NT2/D1 (cell line): ENCODE measurements at regions not wholly inside any gene's neighbourhood (a gene's known extent, or its start where the extent isn't known, plus 50 kb on each side); places are given as distances from the start of the nearest gene placed in this dataset.
A peak's percentile ranks its signal among the peaks of the same experiment; 100 is the strongest.

Experiments
- DNase-seq: peaks from one replicate; pipeline ENCODE4 v3.0.0-alpha.2; 2011; ENCODE audit warnings: low read depth, low spot score
- H3K27me3 ChIP-seq: 2 replicates; pipeline ENCODE4 v1.6.0; 2011; ENCODE audit warnings: mild to moderate bottlenecking; ENCODE audit not compliant: insufficient read length, insufficient read depth
- H3K36me3 ChIP-seq: 2 replicates; pipeline ENCODE4 v1.6.1; 2011; ENCODE audit warnings: mild to moderate bottlenecking, low read length, mixed read lengths; ENCODE audit not compliant: insufficient read depth, insufficient read length
- H3K4me1 ChIP-seq: 2 replicates; pipeline ENCODE4 v1.5.1; 2011; ENCODE audit not compliant: insufficient read depth, insufficient read length
- H3K4me3 ChIP-seq: 2 replicates; pipeline ENCODE4 v1.5.1; 2011; ENCODE audit warnings: low read depth; ENCODE audit not compliant: insufficient read length
- H3K9ac ChIP-seq: 2 replicates; pipeline ENCODE4 v1.6.0; 2011; ENCODE audit warnings: low read depth; ENCODE audit not compliant: insufficient read length
- H3K9me3 ChIP-seq: 2 replicates; pipeline ENCODE4 v1.5.1; 2011; ENCODE audit warnings: mild to moderate bottlenecking, low read length; ENCODE audit not compliant: insufficient read depth
- SUZ12 ChIP-seq: IDR thresholded peaks from 2 replicates; pipeline ENCODE4 v1.6.1; 2011; ENCODE audit not compliant: insufficient read length, insufficient read depth; ENCODE audit errors: extremely low read depth
- YY1 ChIP-seq: IDR thresholded peaks from 2 replicates; pipeline ENCODE4 v1.6.1; 2011; ENCODE audit not compliant: insufficient read length, insufficient read depth
- ZNF274 ChIP-seq: IDR thresholded peaks from 2 replicates; pipeline ENCODE4 v1.6.1; 2011; ENCODE audit warnings: mild to moderate bottlenecking, low read depth, low read length

- Histone ChIP-seq H3K4me1 (peaks cover 15% of the 10 kb centered on the region), H3K36me3 (no peaks in the 10 kb centered on the region), H3K9ac (no peak overlapping the region), H3K4me3 (no peak overlapping the region), H3K9me3 (no peaks in the 10 kb centered on the region), H3K27me3 (no peaks in the 10 kb centered on the region)
- peak; percentile 70 for DNase-seq
- TF ChIP-seq YY1 (no peak), ZNF274 (no peak), SUZ12 (no peak)
Measured at GRCh38 chr7:51451751-51452476, 135.3 kb upstream of the COBL start.

DNA sequence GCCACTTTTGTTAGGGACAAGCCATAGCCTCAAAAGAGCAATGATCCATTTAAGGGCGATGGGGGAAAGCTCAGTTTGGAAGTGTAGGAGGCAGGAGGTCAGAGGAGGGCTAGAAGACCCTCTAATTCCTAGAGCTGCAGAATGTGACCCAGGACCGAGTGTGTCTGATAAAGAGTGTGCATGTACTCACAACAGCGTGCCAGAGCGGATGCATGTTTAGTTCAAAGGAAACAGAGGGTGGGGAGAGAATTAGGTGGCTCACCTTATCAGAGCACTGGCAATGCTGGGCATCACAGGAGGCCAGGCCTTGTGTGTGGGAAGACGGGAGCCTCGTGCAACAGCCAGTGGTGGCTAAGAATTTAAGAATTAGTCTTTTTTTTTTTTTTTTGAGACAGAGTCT lies 133.9 kb upstream of the COBL start:
- Histone ChIP-seq H3K4me1 (peaks cover 15% of the 10 kb centered on the region), H3K4me3 (no peak overlapping the region), H3K27me3 (no peaks in the 10 kb centered on the region), H3K9me3 (no peaks in the 10 kb centered on the region), H3K9ac (no peak overlapping the region), H3K36me3 (no peaks in the 10 kb centered on the region)
- TF ChIP-seq SUZ12 (no peak), ZNF274 (no peak), YY1 (no peak)
- DNase-seq, result no peak

GRCh38 chr7:51446785-51447184 lies 130.2 kb upstream of the COBL start:
- peak overlapping the region; percentile 58 for H3K9ac ChIP-seq
- no peaks in the 10 kb centered on the region for H3K36me3 ChIP-seq
- peaks cover 15% of the 10 kb centered on the region for H3K4me1 ChIP-seq
- peaks cover 25% of the 10 kb centered on the region for H3K9me3 ChIP-seq
- peak overlapping the region; percentile 42 for H3K4me3 ChIP-seq
- no peak for TF ChIP-seq SUZ12
- DNase-seq, result peak; percentile 54
- H3K27me3 ChIP-seq, result no peaks in the 10 kb centered on the region

- Histone ChIP-seq H3K4me3 (peak overlapping the region; percentile 42), H3K36me3 (no peaks in the 10 kb centered on the region), H3K27me3 (no peaks in the 10 kb centered on the region), H3K9me3 (peaks cover 25% of the 10 kb centered on the region), H3K4me1 (peaks cover 11% of the 10 kb centered on the region), H3K9ac (peak overlapping the region; percentile 58)
- no peak for DNase-seq
- TF ChIP-seq YY1 (no peak), ZNF274 (no peak), SUZ12 (no peak)
Measured at GRCh38 chr7:51446356-51446755, 129.7 kb upstream of the COBL start.

GRCh38 chr7:51444936-51445335 lies 128.3 kb upstream of the COBL start:
- Histone ChIP-seq H3K9me3 (peaks cover 25% of the 10 kb centered on the region), H3K9ac (no peak overlapping the region), H3K4me3 (no peak overlapping the region), H3K36me3 (no peaks in the 10 kb centered on the region), H3K4me1 (peaks cover 8% of the 10 kb centered on the region), H3K27me3 (no peaks in the 10 kb centered on the region)
- DNase-seq, result no peak
- TF ChIP-seq SUZ12 (no peak), ZNF274 (no peak), YY1 (no peak)

GRCh38 chr7:51430480-51431086 lies 114.0 kb upstream of the COBL start:
- Histone ChIP-seq H3K4me1 (no peaks in the 10 kb centered on the region), H3K27me3 (no peaks in the 10 kb centered on the region), H3K36me3 (no peaks in the 10 kb centered on the region), H3K9ac (no peak overlapping the region), H3K4me3 (no peak overlapping the region), H3K9me3 (no peaks in the 10 kb centered on the region)
- peak; percentile 76 for DNase-seq
- no peak for TF ChIP-seq ZNF274
- no peak for TF ChIP-seq SUZ12
- TF ChIP-seq YY1, result no peak

- TF ChIP-seq ZNF274 (no peak), SUZ12 (no peak), YY1 (no peak)
- H3K4me1 ChIP-seq, result no peaks in the 10 kb centered on the region
- no peaks in the 10 kb centered on the region for H3K27me3 ChIP-seq
- H3K4me3 ChIP-seq, result no peak overlapping the region
- H3K9me3 ChIP-seq, result no peaks in the 10 kb centered on the region
- no peak overlapping the region for H3K9ac ChIP-seq
- H3K36me3 ChIP-seq, result no peaks in the 10 kb centered on the region
- DNase-seq, result no peak
Measured at GRCh38 chr7:51428217-51428887, 111.7 kb upstream of the COBL start.
